ENCODE measurements at regions not wholly inside any gene's neighbourhood (a gene's known extent, or its start where the extent isn't known, plus 50 kb on each side); places are given as distances from the start of the nearest gene placed in this dataset.

DNA sequence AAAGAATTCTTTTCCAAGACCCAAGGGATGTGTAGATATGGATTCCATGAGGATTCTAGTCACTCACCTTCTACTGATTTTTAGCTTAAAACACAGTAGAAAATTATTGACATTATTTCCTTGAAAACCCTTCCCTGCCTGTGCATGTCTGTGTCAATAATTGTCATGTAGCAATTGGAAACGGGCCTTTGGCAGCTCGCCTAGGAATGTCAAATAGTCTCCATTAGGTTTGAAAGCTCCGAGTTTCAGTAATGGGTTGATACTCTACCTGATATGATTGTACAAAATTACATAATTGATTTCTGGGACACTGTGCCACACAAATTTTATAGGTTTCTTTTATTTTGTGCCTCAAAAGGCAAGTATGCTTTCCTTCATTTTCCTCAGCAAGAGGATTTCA is 515.2 kb upstream of the ARID1B start:
- TF ChIP-seq CTCF (IDR thresholded peaks at IDR 0.05) (no peak), POLR2AphosphoS5 (IDR thresholded peaks at IDR 0.05) (no peak), POLR2A (IDR thresholded peaks at IDR 0.05) (no peak), EP300 (IDR thresholded peaks at IDR 0.05) (no peak)

GRCh38 chr6:156260815-156261214 is 516.4 kb upstream of the ARID1B start:
- Histone ChIP-seq H3K4me3 (no peak overlapping the region), H3K9me3 (no peaks in the 10 kb centered on the region), H3K27me3 (no peaks in the 10 kb centered on the region), H3K4me1 (no peaks in the 10 kb centered on the region), H3K36me3 (no peaks in the 10 kb centered on the region), H3K27ac (no peak overlapping the region)
- intact Hi-C loops (cut with DNase I): no loop called here
- WGBS, 2 donors: 77 to 84% methylated on average over 3 of the region's 3 CpGs
- no peak for DNase-seq
- no peak for TF ChIP-seq CTCF (IDR thresholded peaks at IDR 0.05)
- TF ChIP-seq POLR2AphosphoS5 (IDR thresholded peaks at IDR 0.05): no peak
- TF ChIP-seq POLR2A (IDR thresholded peaks at IDR 0.05): no peak
- no peak for TF ChIP-seq EP300 (IDR thresholded peaks at IDR 0.05)

More for the DNA sequence above, 515.2 kb upstream of the ARID1B start:
- H3K9me3 ChIP-seq: no peaks in the 10 kb centered on the region
- intact Hi-C loops (cut with DNase I): no loop called here
- DNase-seq: no peak
- H3K27me3 ChIP-seq: no peaks in the 10 kb centered on the region
- WGBS, 2 donors: 24 to 63% methylated on average over 3 of the region's 3 CpGs
- no peaks in the 10 kb centered on the region for H3K36me3 ChIP-seq
- no peaks in the 10 kb centered on the region for H3K4me1 ChIP-seq
- no peak overlapping the region for H3K4me3 ChIP-seq
- no peak overlapping the region for H3K27ac ChIP-seq

GRCh38 chr6:156258981-156259380 is 518.2 kb upstream of the ARID1B start:
- intact Hi-C loops (cut with DNase I): no loop called here
- TF ChIP-seq POLR2AphosphoS5 (IDR thresholded peaks at IDR 0.05) (no peak), EP300 (IDR thresholded peaks at IDR 0.05) (no peak), POLR2A (IDR thresholded peaks at IDR 0.05) (no peak), CTCF (IDR thresholded peaks at IDR 0.05) (no peak)
- Histone ChIP-seq H3K4me3 (no peak overlapping the region), H3K36me3 (no peaks in the 10 kb centered on the region), H3K9me3 (no peaks in the 10 kb centered on the region), H3K27me3 (no peaks in the 10 kb centered on the region), H3K4me1 (no peaks in the 10 kb centered on the region), H3K27ac (no peak overlapping the region)
- WGBS, 2 donors: 75 to 92% methylated on average over 3 of the region's 3 CpGs
- no peak for DNase-seq

GRCh38 chr6:156256161-156256560 is 521.0 kb upstream of the ARID1B start:
- Histone ChIP-seq H3K27ac (no peak overlapping the region), H3K4me3 (no peak overlapping the region), H3K27me3 (no peaks in the 10 kb centered on the region), H3K4me1 (no peaks in the 10 kb centered on the region), H3K9me3 (no peaks in the 10 kb centered on the region), H3K36me3 (no peaks in the 10 kb centered on the region)
- intact Hi-C loops (cut with DNase I): no loop called here
- 72 to 92% methylated on average over 10 of the region's 10 CpGs for WGBS, 2 donors
- DNase-seq: no peak
- no peak for TF ChIP-seq POLR2AphosphoS5 (IDR thresholded peaks at IDR 0.05)
- no peak for TF ChIP-seq CTCF (IDR thresholded peaks at IDR 0.05)
- TF ChIP-seq EP300 (IDR thresholded peaks at IDR 0.05): no peak
- TF ChIP-seq POLR2A (IDR thresholded peaks at IDR 0.05): no peak

- H3K4me1 ChIP-seq: no peaks in the 10 kb centered on the region
- H3K36me3 ChIP-seq: no peaks in the 10 kb centered on the region
- H3K9me3 ChIP-seq: no peaks in the 10 kb centered on the region
- DNase-seq: no peak
- no peak overlapping the region for H3K27ac ChIP-seq
- H3K4me3 ChIP-seq: no peak overlapping the region
- 91% methylated on average over 5 of the region's 5 CpGs for WGBS, 2 donors
- intact Hi-C loops (cut with DNase I): no loop called here
- no peaks in the 10 kb centered on the region for H3K27me3 ChIP-seq
- TF ChIP-seq EP300 (IDR thresholded peaks at IDR 0.05) (no peak), POLR2A (IDR thresholded peaks at IDR 0.05) (no peak), POLR2AphosphoS5 (IDR thresholded peaks at IDR 0.05) (no peak), CTCF (IDR thresholded peaks at IDR 0.05) (no peak)
Measured at GRCh38 chr6:156254240-156254639, 522.9 kb upstream of the ARID1B start.

Measured in sigmoid colon (tissue), 6 donors.